ENCODE measurements at regions not wholly inside any gene's neighbourhood (a gene's known extent, or its start where the extent isn't known, plus 50 kb on each side); places are given as distances from the start of the nearest gene placed in this dataset.

DNA sequence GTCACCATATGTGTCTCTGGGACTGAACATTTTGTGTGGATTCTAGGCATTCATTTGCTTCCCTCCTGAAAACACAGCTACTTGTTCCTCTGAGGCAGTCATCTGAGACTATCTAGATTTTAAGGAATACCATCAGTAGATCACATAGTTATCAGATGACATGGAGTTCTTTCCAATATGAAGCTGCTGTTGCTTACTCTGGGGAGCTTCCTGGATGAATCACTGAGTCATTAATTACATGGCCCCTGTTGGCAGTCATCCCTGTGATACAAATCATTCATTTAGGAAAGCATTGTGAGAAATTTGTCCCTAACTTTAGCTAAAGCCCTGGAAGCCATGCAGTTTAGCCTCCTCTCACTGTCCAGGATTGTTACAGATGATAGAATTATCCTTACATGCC lies 98.2 kb upstream of the ARSJ start:
- Histone ChIP-seq H3K27ac (no peak overlapping the region), H2AFZ (no peak overlapping the region), H3K4me1 (replicated peaks; ENCODE audit: insufficient read depth) (no peaks in the 10 kb centered on the region), H3F3A (ENCODE audit: insufficient read depth, low read depth) (no peaks in the 10 kb centered on the region), H3K9me2 (ENCODE audit: insufficient read depth) (no peaks in the 10 kb centered on the region), H3K9me3 (ENCODE audit: insufficient read depth, low read depth) (no peaks in the 10 kb centered on the region), H3K79me2 (ENCODE audit: low read depth) (no peaks in the 10 kb centered on the region), H3K4me3 (no peak overlapping the region), H3K4me2 (no peak overlapping the region), H3K27me3 (ENCODE audit: insufficient read depth, low read depth) (no peaks in the 10 kb centered on the region), H3K36me3 (ENCODE audit: low read depth) (no peaks in the 10 kb centered on the region), H4K20me1 (ENCODE audit: insufficient read depth) (no peaks in the 10 kb centered on the region)
- BruUV-seq (replicated peaks) = no TSS peak
- TF ChIP-seq EZH2 (IDR thresholded peaks at IDR 0.05; ENCODE audit: low read depth) = no peak
- TF ChIP-seq, protein P1, sequence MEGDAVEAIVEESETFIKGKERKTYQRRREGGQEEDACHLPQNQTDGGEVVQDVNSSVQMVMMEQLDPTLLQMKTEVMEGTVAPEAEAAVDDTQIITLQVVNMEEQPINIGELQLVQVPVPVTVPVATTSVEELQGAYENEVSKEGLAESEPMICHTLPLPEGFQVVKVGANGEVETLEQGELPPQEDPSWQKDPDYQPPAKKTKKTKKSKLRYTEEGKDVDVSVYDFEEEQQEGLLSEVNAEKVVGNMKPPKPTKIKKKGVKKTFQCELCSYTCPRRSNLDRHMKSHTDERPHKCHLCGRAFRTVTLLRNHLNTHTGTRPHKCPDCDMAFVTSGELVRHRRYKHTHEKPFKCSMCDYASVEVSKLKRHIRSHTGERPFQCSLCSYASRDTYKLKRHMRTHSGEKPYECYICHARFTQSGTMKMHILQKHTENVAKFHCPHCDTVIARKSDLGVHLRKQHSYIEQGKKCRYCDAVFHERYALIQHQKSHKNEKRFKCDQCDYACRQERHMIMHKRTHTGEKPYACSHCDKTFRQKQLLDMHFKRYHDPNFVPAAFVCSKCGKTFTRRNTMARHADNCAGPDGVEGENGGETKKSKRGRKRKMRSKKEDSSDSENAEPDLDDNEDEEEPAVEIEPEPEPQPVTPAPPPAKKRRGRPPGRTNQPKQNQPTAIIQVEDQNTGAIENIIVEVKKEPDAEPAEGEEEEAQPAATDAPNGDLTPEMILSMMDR (conservative IDR thresholded peaks at IDR 0.05) = no peak
- intact Hi-C loops (cut with micrococcal nuclease; ENCODE audit: unreplicated experiment) = loop anchor here (10.0 kb wide), 2 partner anchors 123 to 293 kb away; no protein-coding TSS in a partner anchor
- POLR2A ChIA-PET (ENCODE audit: unreplicated experiment) = interaction anchor here (0.6 to 0.7 kb wide), 2 partner anchors 155 to 279 kb away, joined by 3 to 5 read pairs; no protein-coding TSS in a partner anchor
- peak in 1 of 2 experiments; percentile 9 for DNase-seq
- CTCF ChIA-PET = interaction anchor here (0.6 kb wide), 1 partner anchor 26 kb away, joined by 15 read pairs; no protein-coding TSS in a partner anchor

DNA sequence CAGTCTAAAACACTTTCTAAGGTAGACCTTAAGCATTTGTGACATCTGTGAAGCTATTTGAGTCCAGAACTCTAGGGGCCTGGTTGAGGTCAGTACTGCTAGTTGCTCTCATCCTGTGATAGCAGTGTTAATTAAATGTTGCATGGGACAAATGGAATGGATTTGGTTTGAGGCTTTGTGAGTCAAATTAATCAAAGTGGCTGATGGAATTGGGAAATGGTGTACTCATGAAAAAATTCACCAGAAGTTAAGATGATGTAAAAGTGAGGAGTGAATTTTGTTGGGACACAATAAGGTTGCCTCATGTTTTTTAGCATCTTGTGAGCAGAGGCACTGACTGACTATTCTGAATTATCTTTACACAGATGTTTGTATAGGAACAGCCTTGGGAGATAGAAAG lies 99.2 kb upstream of the ARSJ start:
- ChIA-PET POLR2A (ENCODE audit: unreplicated experiment) (no interaction called here), CTCF (no interaction called here)
- no peaks in the 10 kb centered on the region for H3K9me2 ChIP-seq (ENCODE audit: insufficient read depth)
- no peak for TF ChIP-seq EZH2 (IDR thresholded peaks at IDR 0.05; ENCODE audit: low read depth)
- TF ChIP-seq, protein P1 (conservative IDR thresholded peaks at IDR 0.05) = no peak
- no peak overlapping the region for H3K27ac ChIP-seq
- intact Hi-C loops (cut with micrococcal nuclease; ENCODE audit: unreplicated experiment) = loop anchor here (10.0 kb wide), 2 partner anchors 124 to 294 kb away; no protein-coding TSS in a partner anchor
- H2AFZ ChIP-seq = no peak overlapping the region
- no peaks in the 10 kb centered on the region for H3K4me1 ChIP-seq (replicated peaks; ENCODE audit: insufficient read depth)
- H3K36me3 ChIP-seq (ENCODE audit: low read depth) = no peaks in the 10 kb centered on the region
- no peaks in the 10 kb centered on the region for H3F3A ChIP-seq (ENCODE audit: insufficient read depth, low read depth)
- H3K79me2 ChIP-seq (ENCODE audit: low read depth) = no peaks in the 10 kb centered on the region
- no peak overlapping the region for H3K4me3 ChIP-seq
- H4K20me1 ChIP-seq (ENCODE audit: insufficient read depth) = no peaks in the 10 kb centered on the region
- DNase-seq = no peak
- H3K9me3 ChIP-seq (ENCODE audit: insufficient read depth, low read depth) = no peaks in the 10 kb centered on the region
- no TSS peak for BruUV-seq (replicated peaks)
- no peak overlapping the region for H3K4me2 ChIP-seq
- H3K27me3 ChIP-seq (ENCODE audit: insufficient read depth, low read depth) = no peaks in the 10 kb centered on the region

DNA sequence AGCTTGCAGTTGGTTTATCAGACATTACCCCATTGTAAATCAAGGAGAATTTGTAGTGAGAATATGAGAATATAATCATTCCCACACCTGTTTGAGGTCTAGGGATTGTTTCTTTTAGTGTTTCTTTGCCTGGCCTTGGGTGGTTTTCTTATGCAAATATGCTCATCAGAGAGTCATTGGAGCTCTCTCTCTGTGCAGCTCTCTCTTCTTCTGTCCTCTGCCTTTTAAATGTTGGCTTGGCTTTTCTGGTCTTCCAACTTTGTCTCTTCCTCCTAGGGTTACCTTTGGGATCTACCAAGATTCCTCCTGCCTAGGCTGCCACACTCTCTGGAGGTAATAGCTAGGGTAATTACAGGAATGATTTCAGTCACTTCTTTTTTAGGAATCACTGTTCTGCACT lies 102.3 kb upstream of the ARSJ start:
- Histone ChIP-seq H3K79me2 (ENCODE audit: low read depth) (no peaks in the 10 kb centered on the region), H4K20me1 (ENCODE audit: insufficient read depth) (no peaks in the 10 kb centered on the region), H2AFZ (no peak overlapping the region), H3K4me3 (no peak overlapping the region), H3K4me1 (replicated peaks; ENCODE audit: insufficient read depth) (no peaks in the 10 kb centered on the region), H3K27ac (no peak overlapping the region), H3K4me2 (no peak overlapping the region), H3K9me3 (ENCODE audit: insufficient read depth, low read depth) (no peaks in the 10 kb centered on the region), H3K27me3 (ENCODE audit: insufficient read depth, low read depth) (no peaks in the 10 kb centered on the region), H3K36me3 (ENCODE audit: low read depth) (no peaks in the 10 kb centered on the region), H3F3A (ENCODE audit: insufficient read depth, low read depth) (no peaks in the 10 kb centered on the region), H3K9me2 (ENCODE audit: insufficient read depth) (no peaks in the 10 kb centered on the region)
- DNase-seq = no peak
- BruUV-seq (replicated peaks) = no TSS peak
- CTCF ChIA-PET = no interaction called here
- no peak for TF ChIP-seq EZH2 (IDR thresholded peaks at IDR 0.05; ENCODE audit: low read depth)
- TF ChIP-seq, protein P1 (conservative IDR thresholded peaks at IDR 0.05) = no peak
- POLR2A ChIA-PET (ENCODE audit: unreplicated experiment) = no interaction called here
- intact Hi-C loops (cut with micrococcal nuclease; ENCODE audit: unreplicated experiment) = no loop called here

All from PC-9 (cell line).